Adrenal gland (tissue), 9 donors: ENCODE measurements at regions not wholly inside any gene's neighbourhood (a gene's known extent, or its start where the extent isn't known, plus 50 kb on each side); places are given as distances from the start of the nearest gene placed in this dataset.
"Not testable (repeated sequence)": the region's sequence is repeated elsewhere in the genome, so short reads cannot be mapped to it uniquely, and the experiment has no call there.

Experiments used
- DNase-seq, 7 donors: peaks; one replicate each; pipeline ENCODE4 v3.0.0-alpha.2; 2019 to 2020
- H3K27ac ChIP-seq, 5 donors: fragments of 200-600 bp; sonication (generic) in 4 of 5; 1 replicate in 3 of 5; 2 replicates in 2 of 5; pipeline versions ENCODE4 v1.5.1 to v1.8.0; 2016 to 2020; ENCODE audit warnings: mild to moderate bottlenecking in 1 of 5
- H3K27me3 ChIP-seq: fragments of 200-600 bp; 2 replicates; pipeline ENCODE4 v1.8.0; 2021
- H3K36me3 ChIP-seq, 2 donors: fragments of 200-600 bp; replicated peaks in 1 of 2; 1 replicate in 1 of 2; 2 replicates in 1 of 2; pipeline versions ENCODE4 v1.5.1 to v1.8.0; 2018 to 2022
- H3K4me1 ChIP-seq, 2 donors: fragments of 200-600 bp; replicated peaks in 1 of 2; 1 replicate in 1 of 2; 2 replicates in 1 of 2; pipeline versions ENCODE4 v1.5.1 to v1.8.0; 2018 to 2021
- H3K4me3 ChIP-seq, 4 donors: fragments of 200-600 bp; sonication (generic) in 3 of 4; one replicate each; pipeline ENCODE4 v1.5.1; 2016 to 2018
- H3K9me3 ChIP-seq, 3 donors: fragments of 200-600 bp; sonication (generic) in 1 of 3; replicated peaks in 1 of 3; 1 replicate in 2 of 3; 2 replicates in 1 of 3; pipeline versions ENCODE4 v1.5.1 to v1.8.0; 2016 to 2021
- POLR2A ChIP-seq, 2 donors: fragments of 450-650 bp; IDR thresholded peaks; one replicate each; pipeline ENCODE4 v1.6.1; 2017; ENCODE audit warnings: antibody characterized with exemption in 2 of 2, mild to moderate bottlenecking in 2 of 2, moderate library complexity in 1 of 2
- WGBS, 4 donors: extraction: QIAGEN DNeasy Blood & Tissue Kit in 2 of 4; methylation state at CpG; one replicate each; pipeline versions ENCODE4 v1.1.5 to v1.1.7; 2013 to 2017; 5-methylcytosine and 5-hydroxymethylcytosine counted together
- intact Hi-C, 2 donors: fragments of 100-400 bp; cut with DNase I; formaldehyde crosslinking; loops; one replicate each; pipeline versions ENCODE4 v1.14.1 to v1.15.0; 2022 to 2023
- TF ChIP-seq, protein P1 (sequence below), 6 experiments: fragments of 450-650 bp in 4 of 6; fragments of 200-600 bp in 2 of 6; sonication (generic) in 1 of 6; IDR thresholded peaks; 1 replicate in 5 of 6; 2 replicates in 1 of 6; pipeline versions ENCODE4 v1.5.1 to v1.8.0; 2016 to 2021; ENCODE audit warnings: antibody characterized with exemption in 6 of 6, mild to moderate bottlenecking in 2 of 6, moderate library complexity in 1 of 6
- donor health status: healthy with polysubstance abuse.
- donor health status: Bipolar disorder and iron deficiency.
- donor health status: DM: yes; HTN: yes; CAD: no.
- donor health status: DM: no; HTN: no; CAD: no.
- donor health status: DM: no; HTN: no; CAD: no.

- WGBS, 4 donors: 43 to 52% (median 48%) methylated on average over 8 of the region's 8 CpGs
- Histone ChIP-seq H3K27me3 (no peaks in the 10 kb centered on the region), H3K27ac (no peak overlapping the region), H3K4me3 (no peak overlapping the region), H3K36me3 (no peaks in the 10 kb centered on the region), H3K9me3 (no peaks in the 10 kb centered on the region), H3K4me1 (no peaks in the 10 kb centered on the region)
- intact Hi-C loops: no loop called here
- DNase-seq: no peak
- TF ChIP-seq, protein P1, sequence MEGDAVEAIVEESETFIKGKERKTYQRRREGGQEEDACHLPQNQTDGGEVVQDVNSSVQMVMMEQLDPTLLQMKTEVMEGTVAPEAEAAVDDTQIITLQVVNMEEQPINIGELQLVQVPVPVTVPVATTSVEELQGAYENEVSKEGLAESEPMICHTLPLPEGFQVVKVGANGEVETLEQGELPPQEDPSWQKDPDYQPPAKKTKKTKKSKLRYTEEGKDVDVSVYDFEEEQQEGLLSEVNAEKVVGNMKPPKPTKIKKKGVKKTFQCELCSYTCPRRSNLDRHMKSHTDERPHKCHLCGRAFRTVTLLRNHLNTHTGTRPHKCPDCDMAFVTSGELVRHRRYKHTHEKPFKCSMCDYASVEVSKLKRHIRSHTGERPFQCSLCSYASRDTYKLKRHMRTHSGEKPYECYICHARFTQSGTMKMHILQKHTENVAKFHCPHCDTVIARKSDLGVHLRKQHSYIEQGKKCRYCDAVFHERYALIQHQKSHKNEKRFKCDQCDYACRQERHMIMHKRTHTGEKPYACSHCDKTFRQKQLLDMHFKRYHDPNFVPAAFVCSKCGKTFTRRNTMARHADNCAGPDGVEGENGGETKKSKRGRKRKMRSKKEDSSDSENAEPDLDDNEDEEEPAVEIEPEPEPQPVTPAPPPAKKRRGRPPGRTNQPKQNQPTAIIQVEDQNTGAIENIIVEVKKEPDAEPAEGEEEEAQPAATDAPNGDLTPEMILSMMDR (IDR thresholded peaks at IDR 0.05): no peak
- no peak for TF ChIP-seq POLR2A (IDR thresholded peaks at IDR 0.05)
Observed at GRCh38 chrX:506341-506740, 119.6 kb upstream of the PPP2R3B start.

GRCh38 chrX:508163-508562 lies 121.5 kb upstream of the PPP2R3B start:
- Histone ChIP-seq H3K4me1 (no peaks in the 10 kb centered on the region), H3K4me3 (no peak overlapping the region), H3K9me3 (no peaks in the 10 kb centered on the region), H3K27me3 (no peaks in the 10 kb centered on the region), H3K27ac (no peak overlapping the region), H3K36me3 (no peaks in the 10 kb centered on the region)
- TF ChIP-seq, protein P1 (IDR thresholded peaks at IDR 0.05): no peak
- TF ChIP-seq POLR2A (IDR thresholded peaks at IDR 0.05): no peak
- peak in 1 of 7 donors; percentile 17 for DNase-seq
- 79 to 85% (median 83%) methylated on average over 8 of the region's 8 CpGs for WGBS, 4 donors
- intact Hi-C loops: no loop called here

DNA sequence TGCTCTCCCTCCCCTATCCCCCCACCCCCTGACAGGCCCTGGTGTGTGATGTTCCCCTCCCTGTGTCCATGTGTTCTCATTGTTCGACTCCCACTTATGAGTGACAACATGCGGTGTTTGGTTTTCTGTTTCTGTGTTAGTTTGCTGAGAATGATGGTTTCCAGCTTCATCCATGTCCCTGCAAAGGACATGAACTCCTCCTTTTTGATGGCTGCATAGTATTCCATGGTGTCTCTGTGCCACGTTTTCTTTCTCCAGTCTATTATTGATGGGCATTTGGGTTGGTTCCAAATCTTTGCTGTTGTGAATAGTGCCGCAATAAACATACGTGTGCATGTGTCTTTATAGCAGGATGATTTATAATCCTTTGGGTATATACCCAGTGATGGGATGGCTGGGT lies 121.8 kb upstream of the SHOX start:
- H3K27ac ChIP-seq, H3K9me3 ChIP-seq, DNase-seq, H3K4me1 ChIP-seq, H3K36me3 ChIP-seq, H3K4me3 ChIP-seq, H3K27me3 ChIP-seq, intact Hi-C loops: not testable (repeated sequence)
- WGBS, 4 donors: 76 to 84% (median 81%) methylated on average over 5 of the region's 5 CpGs

GRCh38 chrX:511089-511488 lies 119.5 kb upstream of the SHOX start:
- H3K4me1 ChIP-seq, H3K36me3 ChIP-seq, DNase-seq, intact Hi-C loops, H3K4me3 ChIP-seq, H3K9me3 ChIP-seq, H3K27me3 ChIP-seq, H3K27ac ChIP-seq: not testable (repeated sequence)
- WGBS, 4 donors: 82 to 97% (median 86%) methylated on average over 4 of the region's 4 CpGs

GRCh38 chrX:518319-518718 lies 112.3 kb upstream of the SHOX start:
- H3K4me1 ChIP-seq: no peaks in the 10 kb centered on the region
- H3K36me3 ChIP-seq: no peaks in the 10 kb centered on the region
- H3K27me3 ChIP-seq: no peaks in the 10 kb centered on the region
- TF ChIP-seq POLR2A (IDR thresholded peaks at IDR 0.05): no peak
- TF ChIP-seq, protein P1 (IDR thresholded peaks at IDR 0.05): no peak
- intact Hi-C loops: no loop called here
- no peak for DNase-seq
- no peaks in the 10 kb centered on the region for H3K9me3 ChIP-seq
- no peak overlapping the region for H3K4me3 ChIP-seq
- WGBS, 4 donors: 70 to 75% (median 73%) methylated on average over 12 of the region's 12 CpGs
- H3K27ac ChIP-seq: no peak overlapping the region
